GM21786 (cell line): ENCODE measurements at regions not wholly inside any gene's neighbourhood (a gene's known extent, or its start where the extent isn't known, plus 50 kb on each side); places are given as distances from the start of the nearest gene placed in this dataset.

Experiments
- ATAC-seq: cut with Tn5 transposase; IDR thresholded peaks from one replicate; pipeline ENCODE4 v1.9.1; 2021; ENCODE audit not compliant: unreplicated experiment

- ATAC-seq: no peak
Observed at GRCh38 chr10:84078771-84079170, 60.5 kb upstream of the GHITM start.

DNA sequence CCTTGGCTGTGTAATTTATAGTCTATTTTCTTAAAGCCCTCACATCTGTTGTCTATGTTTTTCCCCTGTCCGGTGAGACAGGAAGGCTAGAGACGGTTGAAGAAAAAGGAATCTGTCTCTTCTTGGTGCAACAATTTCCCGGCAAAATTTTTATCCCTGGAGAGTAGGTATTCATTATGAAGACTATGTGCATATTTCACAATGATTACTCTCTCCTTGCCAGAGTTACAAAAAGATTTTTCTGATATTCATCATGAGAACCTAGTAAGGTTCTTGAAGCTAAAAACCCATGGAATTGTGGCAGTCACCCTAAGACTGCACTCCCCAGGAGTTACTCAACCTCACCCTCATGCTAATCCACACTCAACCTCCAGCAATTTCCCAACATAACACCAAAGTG lies 55.0 kb upstream of the GHITM start:
- ATAC-seq: no peak

DNA sequence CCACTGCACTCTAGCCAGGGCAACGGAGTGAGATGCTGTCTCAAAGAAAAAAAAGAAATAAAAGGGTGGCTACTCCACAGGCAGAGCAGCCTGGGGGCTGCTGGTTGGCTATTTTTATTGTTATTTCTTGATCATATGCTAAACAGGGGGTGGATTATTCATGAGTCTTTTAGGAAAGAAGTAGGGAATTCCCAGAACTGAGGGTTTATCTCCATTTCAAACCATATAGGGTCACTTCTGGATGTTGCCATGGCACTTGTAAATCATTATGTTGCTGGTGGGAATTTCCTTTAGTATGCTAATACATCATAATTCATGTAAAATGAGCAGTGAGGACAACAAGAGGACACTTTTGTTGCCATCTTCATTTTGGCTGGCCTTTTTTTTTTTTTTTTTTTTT lies 52.1 kb upstream of the GHITM start:
- no peak for ATAC-seq

DNA sequence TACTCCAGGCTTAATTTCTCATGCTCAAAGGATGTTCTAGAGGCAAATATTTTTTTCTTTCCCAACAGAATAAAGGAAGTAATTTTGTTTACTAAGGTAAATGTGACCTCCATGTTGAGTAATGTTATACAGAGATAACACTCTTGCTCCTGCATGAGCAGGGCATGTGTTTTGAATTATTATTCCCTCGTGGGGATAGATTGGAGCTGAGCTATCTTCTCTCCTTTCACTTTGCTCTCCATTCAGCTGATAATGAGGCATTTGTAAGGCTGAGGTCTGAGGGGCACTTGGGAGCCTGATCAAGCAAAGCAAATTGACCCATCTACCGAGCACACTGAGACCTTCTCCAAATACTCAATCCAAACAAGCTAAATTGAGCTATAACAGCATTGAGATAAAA lies 50.7 kb upstream of the GHITM start:
- ATAC-seq: no peak

DNA sequence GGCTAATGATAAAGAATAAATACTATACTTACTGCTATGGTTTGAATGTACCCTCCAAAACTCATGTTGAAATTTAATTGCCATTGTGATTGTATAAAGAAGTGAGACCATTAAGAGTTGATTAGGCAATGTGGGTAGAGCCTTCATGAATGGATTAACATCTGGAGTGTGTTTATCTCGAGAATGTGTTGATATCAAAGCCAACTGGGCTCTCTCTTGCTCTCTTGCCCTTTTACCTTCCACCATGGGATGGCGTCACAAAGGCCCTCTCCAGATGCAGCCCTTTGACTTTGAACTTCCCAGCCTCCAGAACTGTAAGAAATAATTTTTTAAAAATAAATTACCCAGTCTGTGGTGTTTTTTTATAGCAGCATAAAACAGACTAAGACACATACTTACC lies 50.1 kb upstream of the GHITM start:
- no peak for ATAC-seq
